WTC11 (cell line): ENCODE measurements at regions not wholly inside any gene's neighbourhood (a gene's known extent, or its start where the extent isn't known, plus 50 kb on each side); places are given as distances from the start of the nearest gene placed in this dataset.

Experiments
- CREM ChIP-seq: sonication (generic); formaldehyde crosslinking; IDR thresholded peaks from 2 replicates; pipeline ENCODE4 v1.8.1; 2022; ENCODE audit warnings: mild to moderate bottlenecking, missing genetic modification reagents, moderate library complexity
- CTCF ChIP-seq: fragments of 200-600 bp; IDR thresholded peaks from 2 replicates; pipeline ENCODE4 v1.8.0; 2022; ENCODE audit warnings: antibody characterized with exemption
- NR2C2 ChIP-seq: sonication (generic); formaldehyde crosslinking; IDR thresholded peaks from 2 replicates; pipeline ENCODE4 v1.8.0; 2022; ENCODE audit warnings: mild to moderate bottlenecking, missing genetic modification reagents
- PRDM15 ChIP-seq: sonication (generic); formaldehyde crosslinking; IDR thresholded peaks from 2 replicates; pipeline ENCODE4 v1.8.0; 2022; ENCODE audit warnings: missing genetic modification reagents

DNA sequence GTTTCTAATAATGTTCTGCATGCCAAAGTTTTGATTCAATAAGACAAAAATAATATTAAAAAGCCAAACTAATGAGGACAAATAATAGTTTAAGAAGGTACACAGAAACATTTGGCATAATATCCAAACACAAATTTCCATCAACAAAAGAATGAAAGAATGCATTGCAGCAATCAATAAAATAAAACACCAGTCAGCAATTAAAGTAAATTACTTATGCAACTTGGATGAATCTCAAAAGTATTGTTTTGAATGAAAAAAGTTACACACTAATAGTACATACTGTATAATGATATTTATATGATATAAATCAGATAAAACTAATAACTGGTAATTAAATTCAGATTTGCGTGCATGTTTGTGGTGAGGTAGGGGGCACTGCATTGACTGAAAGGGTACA, 285.5 kb upstream of the PCDH10 start:
- TF ChIP-seq CTCF = no peak
- no peak for TF ChIP-seq CREM (CRISPR knock-in tag)
- no peak for TF ChIP-seq PRDM15
- TF ChIP-seq NR2C2 = no peak
